Astrocyte (in vitro differentiated cells and primary cell): ENCODE measurements at regions not wholly inside any gene's neighbourhood (a gene's known extent, or its start where the extent isn't known, plus 50 kb on each side); places are given as distances from the start of the nearest gene placed in this dataset.

Source experiments
- DNase-seq: peaks from one replicate; pipeline ENCODE4 v3.0.0-alpha.2; 2010; ENCODE audit warnings: low read depth
- FAIRE-seq: peaks from 2 replicates; lab custom pipeline; 2011; peaks lifted over from hg19 to GRCh38; lab: Jason Lieb, UNC
- H2AFZ ChIP-seq: 2 replicates; pipeline ENCODE4 v1.6.0; 2012; ENCODE audit warnings: low read depth, low read length, inconsistent platforms
- H3K27ac ChIP-seq: 2 replicates; pipeline ENCODE4 v1.5.1; 2011; ENCODE audit warnings: low read depth, low read length, inconsistent platforms
- H3K27me3 ChIP-seq: 2 replicates; pipeline ENCODE4 v1.6.0; 2011; ENCODE audit warnings: low read length, inconsistent platforms; ENCODE audit not compliant: insufficient read depth
- H3K36me3 ChIP-seq: 2 replicates; pipeline ENCODE4 v1.5.1; 2011; ENCODE audit warnings: low read length, inconsistent platforms; ENCODE audit not compliant: insufficient read depth
- H3K4me1 ChIP-seq: 2 replicates; pipeline ENCODE4 v1.5.1; 2011; ENCODE audit warnings: low read length, inconsistent platforms; ENCODE audit not compliant: insufficient read depth
- H3K4me2 ChIP-seq: 2 replicates; pipeline ENCODE4 v1.6.0; 2012; ENCODE audit warnings: low read length, inconsistent platforms
- H3K4me3 ChIP-seq: 2 replicates; pipeline ENCODE4 v1.5.1; 2011; ENCODE audit warnings: low read depth, mild to moderate bottlenecking, low read length, inconsistent platforms; ENCODE audit not compliant: insufficient read depth
- H3K79me2 ChIP-seq: 2 replicates; pipeline ENCODE4 v1.6.0; 2012; ENCODE audit warnings: mild to moderate bottlenecking, low read length, inconsistent platforms; ENCODE audit not compliant: insufficient read depth
- H3K9ac ChIP-seq: 2 replicates; pipeline ENCODE4 v1.6.0; 2012; ENCODE audit warnings: mild to moderate bottlenecking, low read length, inconsistent platforms
- H3K9me3 ChIP-seq: 2 replicates; pipeline ENCODE4 v1.5.1; 2012; ENCODE audit warnings: low read depth, mild to moderate bottlenecking, low read length, inconsistent platforms; ENCODE audit not compliant: insufficient read depth
- H4K20me1 ChIP-seq: 2 replicates; pipeline ENCODE4 v1.6.0; 2012; ENCODE audit warnings: low read length, inconsistent platforms; ENCODE audit not compliant: insufficient read depth
- H3K27ac Mint-ChIP-seq: one replicate; pipeline ENCODE4 v1.8.0; 2021; ENCODE audit warnings: mild to moderate bottlenecking, mixed read lengths; ENCODE audit not compliant: unreplicated experiment
- H3K27me3 Mint-ChIP-seq: one replicate; pipeline ENCODE4 v1.8.0; 2021; ENCODE audit warnings: low read depth, mixed read lengths; ENCODE audit not compliant: unreplicated experiment
- H3K36me3 Mint-ChIP-seq: one replicate; pipeline ENCODE4 v1.8.0; 2021; ENCODE audit warnings: low read depth, mixed read lengths; ENCODE audit not compliant: unreplicated experiment
- H3K4me1 Mint-ChIP-seq: one replicate; pipeline ENCODE4 v1.8.0; 2021; ENCODE audit warnings: low read depth, mixed read lengths; ENCODE audit not compliant: unreplicated experiment
- H3K4me3 Mint-ChIP-seq: one replicate; pipeline ENCODE4 v1.8.0; 2021; ENCODE audit warnings: mild to moderate bottlenecking, moderate library complexity, mixed read lengths; ENCODE audit not compliant: unreplicated experiment
- H3K9me3 Mint-ChIP-seq: one replicate; pipeline ENCODE4 v1.8.0; 2021; ENCODE audit warnings: mild to moderate bottlenecking, mixed read lengths; ENCODE audit not compliant: unreplicated experiment
- EZH2 ChIP-seq: IDR thresholded peaks from 2 replicates; pipeline ENCODE4 v1.6.1; 2012; ENCODE audit warnings: mild to moderate bottlenecking, low read length, inconsistent platforms; ENCODE audit not compliant: insufficient read depth
- TF ChIP-seq, protein P1 (sequence below): IDR thresholded peaks from 2 replicates; pipeline ENCODE4 v1.5.1; 2011; ENCODE audit warnings: low read depth, mild to moderate bottlenecking, inconsistent platforms, low read length, moderate library complexity; ENCODE audit not compliant: insufficient read depth

DNA sequence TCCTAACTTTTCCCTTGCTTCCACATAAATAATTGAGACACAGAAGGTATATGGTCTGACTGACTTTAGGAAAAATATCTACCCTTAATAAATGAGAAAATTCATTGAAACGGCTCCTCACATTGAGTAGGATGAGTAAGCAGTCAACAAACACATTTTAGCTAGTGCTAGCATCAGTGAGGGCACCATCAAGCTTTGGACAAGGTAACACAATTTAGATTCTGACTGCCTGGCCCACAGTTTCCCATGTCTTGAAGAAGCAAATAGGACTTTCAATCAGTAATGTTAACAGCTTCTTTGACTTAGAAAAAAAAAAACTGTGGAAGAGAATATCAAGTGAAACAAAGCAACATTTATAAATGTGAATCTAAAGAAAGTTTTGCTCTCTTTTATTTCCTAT, 70.1 kb upstream of the MBNL1 start:
- TF ChIP-seq, protein P1, sequence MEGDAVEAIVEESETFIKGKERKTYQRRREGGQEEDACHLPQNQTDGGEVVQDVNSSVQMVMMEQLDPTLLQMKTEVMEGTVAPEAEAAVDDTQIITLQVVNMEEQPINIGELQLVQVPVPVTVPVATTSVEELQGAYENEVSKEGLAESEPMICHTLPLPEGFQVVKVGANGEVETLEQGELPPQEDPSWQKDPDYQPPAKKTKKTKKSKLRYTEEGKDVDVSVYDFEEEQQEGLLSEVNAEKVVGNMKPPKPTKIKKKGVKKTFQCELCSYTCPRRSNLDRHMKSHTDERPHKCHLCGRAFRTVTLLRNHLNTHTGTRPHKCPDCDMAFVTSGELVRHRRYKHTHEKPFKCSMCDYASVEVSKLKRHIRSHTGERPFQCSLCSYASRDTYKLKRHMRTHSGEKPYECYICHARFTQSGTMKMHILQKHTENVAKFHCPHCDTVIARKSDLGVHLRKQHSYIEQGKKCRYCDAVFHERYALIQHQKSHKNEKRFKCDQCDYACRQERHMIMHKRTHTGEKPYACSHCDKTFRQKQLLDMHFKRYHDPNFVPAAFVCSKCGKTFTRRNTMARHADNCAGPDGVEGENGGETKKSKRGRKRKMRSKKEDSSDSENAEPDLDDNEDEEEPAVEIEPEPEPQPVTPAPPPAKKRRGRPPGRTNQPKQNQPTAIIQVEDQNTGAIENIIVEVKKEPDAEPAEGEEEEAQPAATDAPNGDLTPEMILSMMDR: no peak
- no peak for TF ChIP-seq EZH2
- no peak overlapping the region for H3K27ac Mint-ChIP-seq
- FAIRE-seq: no peak

DNA sequence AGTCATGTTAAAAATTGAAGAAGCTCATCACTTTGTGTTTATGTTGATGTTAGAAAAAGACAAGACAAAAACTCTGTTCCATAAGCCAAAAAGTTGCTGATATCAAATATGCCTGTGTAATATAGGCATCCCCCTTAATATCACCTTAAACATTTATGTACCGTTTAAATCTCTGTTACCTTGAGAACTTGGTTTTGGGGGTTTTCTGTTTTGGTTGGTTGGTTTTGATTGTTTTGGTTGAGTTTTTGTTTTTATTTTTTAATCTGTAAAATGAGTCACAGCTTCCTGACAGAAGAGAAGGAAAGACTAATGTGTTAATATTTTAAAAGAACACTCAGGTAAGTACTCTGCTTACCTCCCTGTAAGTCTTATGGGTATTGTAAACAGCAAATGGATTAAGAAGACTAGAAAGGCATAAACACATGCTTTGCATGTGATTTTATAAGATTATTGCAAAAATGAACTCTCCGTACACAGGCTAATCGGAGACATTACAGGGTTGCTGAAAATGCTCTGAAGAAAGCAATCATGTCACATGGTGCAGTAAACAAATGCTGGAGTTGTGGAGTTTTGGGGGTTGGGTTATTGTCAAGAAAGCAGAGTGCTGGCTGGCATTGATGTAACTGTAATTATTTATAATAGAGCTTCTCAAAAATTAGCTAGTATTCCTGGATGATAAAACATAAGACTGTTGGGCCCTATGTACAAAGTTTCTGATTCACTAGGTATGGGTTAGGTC, 69.5 kb upstream of the MBNL1 start:
- Mint-ChIP-seq H3K27me3 (no peaks in the 10 kb centered on the region), H3K4me3 (no peak overlapping the region), H3K36me3 (no peaks in the 10 kb centered on the region), H3K4me1 (peaks cover 13% of the 10 kb centered on the region), H3K27ac (no peak overlapping the region), H3K9me3 (no peaks in the 10 kb centered on the region)
- no peak overlapping the region for H3K9ac ChIP-seq
- no peak for DNase-seq
- no peak overlapping the region for H3K27ac ChIP-seq
- H3K4me3 ChIP-seq: no peak overlapping the region
- H3K4me1 ChIP-seq: no peaks in the 10 kb centered on the region
- no peaks in the 10 kb centered on the region for H3K79me2 ChIP-seq
- TF ChIP-seq, protein P1: no peak
- no peak for TF ChIP-seq EZH2
- FAIRE-seq: peak; percentile 75
- H3K4me2 ChIP-seq: no peak overlapping the region
- no peak overlapping the region for H2AFZ ChIP-seq
- H3K27me3 ChIP-seq: no peaks in the 10 kb centered on the region
- no peaks in the 10 kb centered on the region for H3K36me3 ChIP-seq
- H3K9me3 ChIP-seq: no peaks in the 10 kb centered on the region
- H4K20me1 ChIP-seq: no peaks in the 10 kb centered on the region

More for the DNA sequence above, 70.1 kb upstream of the MBNL1 start:
- peaks cover 12% of the 10 kb centered on the region for H3K4me1 Mint-ChIP-seq
- H2AFZ ChIP-seq: no peak overlapping the region
- H3K4me2 ChIP-seq: no peak overlapping the region
- no peak overlapping the region for H3K27ac ChIP-seq
- H3K79me2 ChIP-seq: no peaks in the 10 kb centered on the region
- no peaks in the 10 kb centered on the region for H4K20me1 ChIP-seq
- no peaks in the 10 kb centered on the region for H3K36me3 ChIP-seq
- H3K9me3 ChIP-seq: no peaks in the 10 kb centered on the region
- no peak overlapping the region for H3K4me3 Mint-ChIP-seq
- no peaks in the 10 kb centered on the region for H3K27me3 ChIP-seq
- DNase-seq: no peak
- H3K9ac ChIP-seq: no peak overlapping the region
- H3K36me3 Mint-ChIP-seq: no peaks in the 10 kb centered on the region
- no peaks in the 10 kb centered on the region for H3K4me1 ChIP-seq
- H3K4me3 ChIP-seq: no peak overlapping the region
- no peaks in the 10 kb centered on the region for H3K9me3 Mint-ChIP-seq
- no peaks in the 10 kb centered on the region for H3K27me3 Mint-ChIP-seq
